GM21360 (cell line): ENCODE measurements at regions not wholly inside any gene's neighbourhood (a gene's known extent, or its start where the extent isn't known, plus 50 kb on each side); places are given as distances from the start of the nearest gene placed in this dataset.

Experiments
- ATAC-seq: cut with Tn5 transposase; IDR thresholded peaks from one replicate; pipeline ENCODE4 v1.9.1; 2021; ENCODE audit warnings: mild to moderate bottlenecking, moderate library complexity; ENCODE audit not compliant: unreplicated experiment

DNA sequence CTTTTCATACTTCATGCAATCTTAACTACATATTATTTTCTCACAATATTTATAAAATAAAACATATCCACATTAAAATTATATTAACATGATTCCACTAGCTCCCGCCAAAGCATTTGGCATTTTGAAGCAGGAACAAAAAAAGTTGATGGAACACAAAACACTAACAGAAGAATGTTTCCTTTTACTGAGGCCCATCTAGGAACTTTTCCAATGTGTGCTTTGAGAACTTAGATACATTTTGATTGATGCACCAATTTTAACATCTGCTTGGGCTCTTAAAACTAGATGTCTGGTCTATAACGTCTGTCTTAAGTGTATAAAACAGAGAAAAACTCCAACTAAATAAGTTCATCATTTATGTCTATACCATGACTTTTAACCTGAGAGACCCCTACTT lies 1214.8 kb downstream of the SORCS1 start:
- ATAC-seq, result no peak

DNA sequence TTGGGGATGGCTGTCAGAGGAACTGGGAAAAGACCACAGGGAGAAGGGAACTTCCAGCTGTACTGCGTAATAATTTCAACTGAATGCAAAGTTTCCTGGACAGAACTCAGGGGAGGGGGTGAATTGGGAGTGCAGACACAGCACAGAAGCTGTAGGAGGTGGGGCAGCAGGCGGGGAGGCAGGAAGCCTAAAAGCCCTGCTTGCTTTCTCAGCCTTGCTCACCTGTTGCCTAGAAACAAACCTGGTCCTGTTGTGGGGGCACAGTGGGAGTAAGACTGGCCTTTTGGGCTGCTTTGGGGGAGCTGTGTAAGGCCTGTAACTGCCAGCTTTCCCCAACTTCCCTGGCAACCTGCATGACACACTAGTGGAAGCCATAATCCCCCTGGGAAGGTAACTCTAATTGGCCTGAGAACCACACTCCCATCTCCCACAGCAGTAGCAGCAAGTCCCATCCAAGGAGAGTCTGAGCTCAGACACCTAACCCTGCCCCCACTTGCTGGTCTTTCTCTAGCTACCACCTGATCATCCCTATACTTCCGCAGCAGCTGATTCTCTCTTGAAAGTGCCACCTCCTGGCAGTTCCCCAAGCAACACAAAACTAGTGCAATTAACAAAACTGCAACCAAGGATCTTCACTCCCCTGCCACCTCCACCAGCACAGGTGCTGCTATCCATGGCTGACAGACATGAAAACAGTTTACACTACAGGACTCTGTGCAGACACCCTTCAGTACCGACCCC lies 1239.3 kb downstream of the SORCS1 start:
- ATAC-seq, result no peak

DNA sequence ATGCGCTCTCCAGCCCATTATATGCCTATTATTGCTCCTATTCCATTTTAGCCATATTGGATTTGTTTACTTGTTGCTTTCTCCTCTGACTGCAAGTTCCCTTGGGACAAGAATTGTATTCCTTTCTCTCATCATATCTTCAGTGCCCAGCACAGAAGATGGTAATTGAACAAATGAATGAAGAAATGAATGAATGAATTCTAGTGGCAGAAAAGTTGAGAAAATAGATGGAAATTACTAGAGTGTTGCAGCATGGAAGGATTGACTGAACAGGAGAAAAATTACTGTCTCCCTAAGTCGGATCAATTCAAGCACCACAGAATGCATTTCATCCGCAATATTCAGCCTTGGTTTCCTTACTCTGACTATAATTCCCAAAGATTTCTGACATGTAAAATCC lies 1243.2 kb downstream of the SORCS1 start:
- ATAC-seq, result no peak

DNA sequence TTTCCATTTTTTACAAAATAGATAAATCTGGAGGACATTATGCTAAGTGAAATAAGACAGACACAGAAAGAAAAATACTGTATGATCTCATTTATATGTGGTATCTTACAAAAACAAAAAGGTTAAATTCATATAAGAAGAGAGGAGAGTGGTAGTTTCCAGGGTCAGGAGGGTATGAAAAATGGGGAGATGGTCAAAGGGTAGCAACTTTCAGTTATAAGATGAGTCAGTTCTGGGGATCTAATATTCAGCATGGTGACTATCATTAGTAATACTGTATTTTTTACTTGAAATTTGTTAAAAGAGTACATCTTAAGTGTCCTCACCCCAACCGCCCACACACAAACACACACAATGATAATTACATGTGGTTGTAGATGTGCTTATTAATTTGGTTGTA lies 1250.1 kb downstream of the SORCS1 start:
- no peak for ATAC-seq

DNA sequence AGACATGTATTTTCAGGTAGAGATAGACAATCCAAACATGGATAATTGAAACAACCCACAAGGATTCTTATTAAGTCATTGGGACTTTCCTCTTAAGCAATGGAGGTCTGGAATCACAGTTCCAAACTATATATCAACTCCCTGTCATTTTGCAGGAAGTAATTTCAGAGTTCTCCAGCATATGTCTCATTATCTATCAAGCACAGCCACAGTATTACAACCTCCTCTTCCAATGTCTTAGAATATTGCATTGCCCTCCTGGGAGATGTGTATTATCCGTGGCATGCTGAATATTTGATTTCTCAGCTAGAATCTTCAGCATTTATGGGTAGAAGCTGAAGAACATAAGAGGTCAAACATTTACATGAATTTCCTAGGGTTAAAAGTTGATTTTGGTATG lies 1255.8 kb downstream of the SORCS1 start:
- no peak for ATAC-seq

DNA sequence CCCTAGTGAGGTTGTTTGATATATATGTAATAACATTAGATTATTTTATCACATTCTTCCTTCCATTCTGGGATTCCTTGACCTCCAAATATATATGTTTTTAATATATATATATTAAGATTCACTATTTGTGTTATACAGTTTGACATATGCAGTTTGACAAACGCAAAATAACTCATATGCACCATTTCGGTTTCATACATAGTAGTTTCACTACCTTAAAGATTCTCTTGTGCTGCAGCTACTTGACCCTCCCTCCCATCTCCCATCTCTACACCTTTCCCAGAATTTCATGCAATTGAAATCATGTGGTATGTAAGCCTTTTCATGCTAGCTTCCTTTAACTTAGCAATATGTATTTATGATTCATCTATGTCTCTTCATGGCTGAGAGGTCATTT lies 1244.4 kb downstream of the SORCS3 start:
- no peak for ATAC-seq

DNA sequence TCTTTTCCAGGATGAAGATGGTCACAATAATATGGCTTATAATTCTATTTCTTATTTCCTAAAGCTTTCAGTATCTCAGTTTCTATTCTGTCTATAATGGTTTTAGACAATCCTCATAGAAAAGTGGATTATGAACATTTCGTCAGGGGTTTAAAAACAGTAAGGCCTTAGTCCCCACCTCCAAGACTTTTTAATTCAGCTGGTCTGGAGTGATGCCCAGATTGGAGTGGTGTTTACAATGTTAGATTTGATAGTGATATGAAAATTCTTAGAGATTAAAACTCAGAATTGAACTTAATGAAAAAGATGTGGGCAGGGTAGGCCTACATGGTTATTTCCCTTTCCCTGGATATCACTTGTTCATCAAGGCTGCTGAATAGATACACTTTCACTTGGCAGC lies 1238.3 kb downstream of the SORCS3 start:
- ATAC-seq, result no peak

DNA sequence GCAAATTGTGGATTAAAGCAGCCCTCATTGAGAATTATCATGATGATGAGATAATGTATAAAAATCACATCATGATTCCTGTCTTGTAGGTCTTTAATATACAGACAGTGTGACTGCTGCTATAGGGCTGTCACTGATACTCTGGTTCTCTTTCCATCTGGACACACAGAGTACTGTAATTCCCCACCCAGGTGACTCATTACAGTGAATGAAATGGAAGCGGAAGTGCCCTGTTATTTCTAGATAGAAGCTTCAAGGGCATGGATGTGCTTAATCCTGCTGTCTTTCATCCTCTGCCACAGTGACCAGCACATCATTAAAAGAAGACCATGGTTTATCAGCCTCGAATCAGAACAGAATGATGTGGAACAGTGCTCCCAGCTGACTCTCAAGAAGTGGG lies 1234.0 kb downstream of the SORCS3 start:
- no peak for ATAC-seq

DNA sequence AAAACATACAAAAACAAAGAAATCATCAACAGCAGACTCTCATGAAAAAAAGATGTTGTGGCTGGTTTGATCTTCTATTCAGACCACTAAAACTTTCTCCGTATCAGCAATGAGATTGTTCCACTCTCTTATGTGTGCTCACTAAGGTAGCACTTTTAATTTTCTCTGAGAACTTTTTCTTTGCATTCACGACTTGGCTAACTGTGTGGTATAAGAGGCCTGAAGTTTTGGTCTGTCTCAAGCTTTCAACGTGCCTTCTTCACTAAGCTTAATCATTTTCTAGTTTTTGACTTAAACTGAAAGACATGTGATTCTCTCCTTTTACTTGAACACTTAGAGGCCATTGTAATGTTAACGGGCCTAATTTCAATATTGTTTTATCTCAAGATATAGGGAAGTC lies 1231.6 kb downstream of the SORCS3 start:
- ATAC-seq, result no peak

DNA sequence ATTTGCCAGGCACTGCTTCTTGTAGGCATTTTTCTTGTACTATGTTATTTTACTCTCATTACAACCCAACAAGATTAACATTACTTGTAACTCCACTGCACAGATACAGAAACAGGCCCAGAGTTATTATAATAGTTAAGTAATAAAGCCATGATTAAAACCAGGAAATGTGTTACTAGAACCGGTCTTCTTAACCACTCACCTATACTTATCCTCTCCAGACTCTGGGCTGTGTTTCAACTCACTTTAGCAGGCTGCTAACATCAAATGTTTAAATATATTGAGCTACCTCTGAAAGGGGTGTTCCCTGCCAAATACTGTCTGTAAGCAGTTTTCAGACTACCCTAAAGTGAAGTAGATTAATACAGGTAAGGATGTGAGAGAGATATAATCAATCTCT lies 1227.8 kb downstream of the SORCS3 start:
- ATAC-seq, result no peak

DNA sequence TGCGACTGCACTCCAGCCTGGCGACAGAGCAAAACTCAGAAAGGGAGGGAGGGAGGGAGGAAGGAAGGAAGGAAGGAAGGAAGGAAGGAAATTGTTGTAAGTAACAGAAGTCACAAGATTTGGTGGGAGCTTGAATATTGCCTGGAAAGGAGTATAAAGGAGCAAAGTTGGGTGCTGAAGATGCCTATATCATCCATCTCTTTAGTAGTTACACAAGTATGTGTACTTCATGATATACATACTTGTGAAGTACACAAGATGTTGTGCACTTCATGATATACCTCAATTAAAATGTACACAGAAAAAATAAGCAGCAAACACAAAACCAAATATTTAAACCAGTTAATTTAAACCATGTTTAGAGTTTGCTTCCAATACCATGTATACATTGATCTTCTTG lies 1223.8 kb downstream of the SORCS3 start:
- ATAC-seq, result no peak

DNA sequence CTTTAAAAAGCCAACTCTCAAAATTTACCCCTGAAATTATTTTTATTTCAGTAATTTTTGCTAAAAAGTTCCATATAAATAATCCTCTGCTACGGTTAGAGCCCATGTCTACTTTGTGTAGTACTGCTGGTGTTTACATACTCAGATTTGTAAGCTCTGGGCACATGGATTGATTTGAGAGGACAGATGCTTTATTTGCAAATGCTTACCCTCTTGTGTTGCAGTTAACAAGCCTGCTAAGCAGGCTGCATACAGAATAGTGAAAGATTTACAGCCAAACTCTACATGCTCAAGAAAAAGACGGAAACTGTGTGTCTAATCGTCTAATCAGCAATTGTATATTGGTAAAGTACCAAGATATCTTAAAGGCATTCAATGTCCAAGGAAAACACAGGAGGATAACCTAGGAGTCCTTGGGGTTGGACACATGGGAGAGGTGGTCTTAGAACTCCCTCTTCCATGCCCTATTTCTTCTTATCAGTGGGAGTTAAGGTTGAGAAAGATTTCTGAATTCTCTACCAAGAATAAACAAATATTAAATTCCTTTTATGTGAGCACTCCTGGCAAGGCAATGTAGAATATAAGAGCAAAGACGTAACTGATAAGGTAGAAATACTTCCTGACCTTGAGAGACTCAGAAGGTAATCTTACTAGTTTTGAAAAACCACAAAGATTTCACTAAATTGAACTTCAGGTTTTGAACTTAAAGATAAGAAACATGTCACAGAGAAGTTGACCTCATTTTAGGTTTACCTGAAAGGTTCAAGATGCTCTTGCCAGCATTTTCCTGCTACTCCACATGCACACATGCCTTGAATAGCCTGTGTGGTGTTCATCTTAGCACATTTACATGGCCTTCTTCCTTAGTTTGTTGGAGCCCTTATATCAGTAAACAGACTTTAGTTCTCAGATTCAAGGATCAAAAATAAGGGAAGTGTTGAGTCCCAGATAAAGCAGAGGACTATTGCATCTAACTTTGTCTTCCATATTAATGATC lies 1216.5 kb downstream of the SORCS3 start:
- no peak for ATAC-seq

DNA sequence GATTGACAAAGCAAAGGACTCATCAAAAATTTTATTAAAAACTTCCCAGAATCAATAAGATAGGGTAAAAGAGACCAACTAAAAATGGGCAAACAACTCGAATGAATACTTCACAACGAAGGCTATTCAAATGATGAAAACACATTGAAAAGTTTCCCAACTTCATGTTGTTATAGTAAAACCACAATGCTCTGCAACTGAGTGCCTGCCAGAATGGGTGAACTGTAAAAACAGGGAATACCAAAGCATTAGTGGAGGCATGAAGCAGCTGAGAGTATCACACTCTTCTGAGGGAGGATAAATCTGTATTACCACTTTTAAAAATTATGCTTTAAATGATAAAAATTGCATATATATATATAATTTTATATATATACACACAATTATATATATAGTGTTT lies 1214.7 kb downstream of the SORCS3 start:
- ATAC-seq, result no peak

DNA sequence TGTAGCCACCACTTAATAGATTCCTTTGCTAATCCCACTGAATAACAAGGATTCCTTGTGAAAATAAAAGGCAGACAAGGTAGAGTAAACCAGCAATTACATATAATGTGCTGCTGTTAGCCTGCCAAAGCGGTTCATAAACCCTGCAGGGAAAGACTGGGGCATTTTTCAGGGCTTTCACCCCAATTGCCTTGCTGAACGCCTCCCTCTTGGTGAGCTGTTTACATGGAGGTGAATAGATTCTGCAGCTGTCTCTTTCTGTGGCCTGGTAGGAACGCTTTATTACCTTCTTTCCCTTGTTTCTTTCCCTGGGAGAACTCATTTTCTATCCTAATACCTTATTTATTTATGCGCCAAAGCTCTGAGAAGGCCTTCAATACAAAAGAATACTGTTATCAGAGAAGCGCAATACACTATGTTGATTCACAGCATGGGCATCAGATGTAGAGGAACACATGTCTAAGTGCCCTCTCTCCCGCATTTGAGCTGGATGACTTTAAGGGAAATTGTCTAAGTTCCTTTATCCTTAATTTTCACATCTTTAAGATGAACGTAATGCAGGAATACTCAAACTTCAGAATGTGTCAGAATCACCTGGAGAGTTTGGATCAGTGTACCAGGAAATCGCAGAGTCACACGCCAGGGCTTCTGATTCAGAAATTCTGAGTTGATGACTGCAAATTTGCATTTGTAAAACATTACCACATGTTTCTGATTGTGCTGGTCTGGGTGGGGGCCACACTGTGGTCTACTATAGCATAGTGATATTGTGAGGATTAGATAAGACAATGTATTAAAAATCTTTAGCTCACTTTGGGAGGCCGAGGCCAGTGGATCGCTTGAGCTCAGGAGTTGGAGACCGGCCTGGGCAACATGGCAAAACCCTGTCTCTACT lies 1203.8 kb downstream of the SORCS3 start:
- ATAC-seq, result no peak

DNA sequence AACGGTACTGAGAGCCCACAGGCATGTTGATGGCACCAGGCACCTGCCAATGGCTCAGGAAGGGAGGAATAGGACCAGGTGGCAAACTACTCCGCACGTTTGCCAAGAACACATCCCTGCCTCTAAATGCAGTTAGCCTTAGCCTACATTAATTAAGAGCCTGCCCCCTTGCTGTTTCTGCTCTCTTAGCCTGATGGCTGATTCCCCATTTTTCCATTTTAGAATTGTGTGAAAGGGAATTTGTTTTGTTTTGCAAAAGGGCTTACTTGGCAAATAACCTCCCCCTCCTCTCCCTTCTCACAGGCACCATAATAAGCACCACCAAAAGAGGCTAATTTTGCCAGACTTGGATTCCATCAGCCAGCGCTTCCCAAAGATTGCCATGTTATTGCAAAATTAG lies 1203.2 kb downstream of the SORCS3 start:
- no peak for ATAC-seq

DNA sequence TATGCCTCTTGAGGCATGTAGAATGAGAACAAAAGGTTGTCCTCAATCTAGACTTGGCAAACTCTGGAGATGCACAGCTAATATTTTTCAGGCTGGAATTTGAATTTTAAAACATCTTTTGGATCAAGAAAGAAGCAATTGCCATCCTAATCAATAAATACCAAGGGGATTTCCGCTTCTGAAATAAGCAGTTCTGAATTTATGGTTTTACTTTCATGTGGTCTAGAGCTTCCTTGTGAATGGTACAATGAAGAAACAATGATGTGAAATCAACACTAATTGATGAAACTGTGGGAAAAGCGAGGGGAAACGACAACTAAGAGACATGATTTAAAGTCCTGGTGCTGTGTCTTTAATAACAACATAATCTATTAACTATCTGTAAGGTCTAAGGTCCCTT lies 1202.7 kb downstream of the SORCS3 start:
- no peak for ATAC-seq

DNA sequence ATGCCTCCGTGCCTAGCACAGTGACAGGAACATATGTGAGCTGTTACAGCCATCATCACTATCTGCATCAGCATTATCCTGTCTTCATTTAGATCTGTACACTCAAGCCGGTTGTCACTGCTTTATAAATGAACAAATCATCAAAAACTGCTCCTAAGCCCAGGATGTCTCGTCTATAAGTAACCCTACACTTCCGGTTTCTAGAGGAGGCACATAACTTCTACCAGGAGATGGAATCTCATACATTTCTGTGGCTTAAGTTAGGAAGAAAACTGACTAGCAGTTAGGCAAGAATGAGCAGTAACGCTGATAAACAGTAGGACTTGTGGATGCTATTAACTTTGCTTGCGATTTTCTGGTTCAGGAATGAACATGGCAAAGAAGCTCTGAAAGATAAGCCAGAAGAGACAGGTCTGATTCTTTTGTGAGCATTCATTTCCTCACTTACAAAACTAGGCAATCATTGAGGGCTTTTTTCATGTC lies 1199.2 kb downstream of the SORCS3 start:
- no peak for ATAC-seq

DNA sequence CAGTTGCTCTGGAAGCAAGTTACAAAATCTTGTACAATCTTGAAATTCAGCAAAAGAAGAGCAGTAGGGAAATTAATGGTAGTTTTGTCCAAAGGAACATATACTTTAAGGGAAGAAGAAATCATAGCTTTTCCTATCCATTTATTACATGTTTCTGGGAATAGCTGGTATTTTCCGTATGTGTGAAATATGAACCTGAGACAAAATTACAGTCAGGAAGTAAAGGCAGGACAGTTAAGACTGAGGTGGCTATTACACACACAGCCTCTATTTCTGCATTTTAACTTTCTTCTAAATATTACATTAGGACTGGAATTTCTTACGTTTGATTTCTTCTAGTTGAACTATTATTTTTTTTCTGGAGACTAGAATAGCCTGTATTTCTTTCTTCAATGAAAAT lies 1197.3 kb downstream of the SORCS3 start:
- no peak for ATAC-seq

DNA sequence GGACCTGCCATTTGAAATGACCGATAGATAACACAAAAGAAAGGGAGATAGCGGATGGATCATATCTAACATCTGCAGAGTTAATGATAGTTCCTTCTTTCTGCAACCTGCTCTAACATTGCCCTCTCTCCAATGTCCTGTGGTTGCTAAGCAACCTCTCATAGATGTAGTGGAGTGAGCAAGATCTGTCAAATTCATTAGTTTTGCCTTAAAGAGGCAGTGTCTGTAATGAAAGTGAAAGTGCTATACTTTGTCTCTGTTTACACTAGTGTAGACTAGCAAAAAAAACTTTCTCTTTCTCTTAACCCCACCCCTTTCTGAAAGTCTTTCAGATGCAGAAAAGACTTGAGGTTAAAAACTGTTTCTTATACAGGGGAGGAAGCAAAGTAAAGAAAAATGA lies 1196.9 kb downstream of the SORCS3 start:
- peak; percentile 79 for ATAC-seq

DNA sequence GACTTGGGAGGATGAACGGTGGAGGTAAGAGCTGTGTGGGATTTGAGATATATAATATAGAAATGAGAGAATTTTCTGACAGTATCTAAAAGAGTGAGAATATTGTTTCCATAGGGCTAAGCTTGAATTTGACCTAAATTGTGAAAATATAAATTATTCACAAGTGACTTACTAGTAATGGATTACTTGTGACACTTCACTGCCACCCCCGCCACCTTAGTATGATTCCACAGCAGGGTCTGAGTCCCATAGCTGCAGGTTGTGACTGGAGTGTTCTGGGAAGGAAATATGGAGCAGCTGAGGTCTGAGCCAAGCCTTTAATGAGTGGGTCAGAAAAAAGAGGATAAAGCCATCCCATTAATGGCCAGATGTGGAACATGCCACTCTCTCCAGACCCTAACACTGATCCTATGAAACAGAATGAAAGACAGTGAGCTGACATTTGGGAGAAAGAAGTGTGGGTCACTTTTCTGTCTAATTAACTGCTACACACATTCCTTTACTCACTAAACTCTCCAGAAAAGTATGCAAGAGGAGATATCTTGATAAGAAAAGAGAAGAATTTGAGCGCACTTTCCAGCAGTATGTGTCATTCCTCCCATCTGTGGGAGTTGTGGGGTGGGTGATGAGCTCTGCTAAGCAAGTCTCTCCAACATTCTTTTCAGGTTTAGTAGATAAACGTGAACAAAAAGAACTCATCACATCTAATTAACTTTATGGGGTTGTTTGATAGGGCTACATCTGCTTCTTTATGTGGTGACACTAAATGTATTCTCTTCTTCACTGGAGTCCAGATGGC lies 1193.4 kb downstream of the SORCS3 start:
- ATAC-seq, result no peak
